Umbilical cord (tissue), 1 donor: ENCODE measurements at regions not wholly inside any gene's neighbourhood (a gene's known extent, or its start where the extent isn't known, plus 50 kb on each side); places are given as distances from the start of the nearest gene placed in this dataset.

Experiments
- DNase-seq: peaks from one replicate; pipeline ENCODE4 v3.0.0-alpha.2; 2015; ENCODE audit warnings: low spot score

DNA sequence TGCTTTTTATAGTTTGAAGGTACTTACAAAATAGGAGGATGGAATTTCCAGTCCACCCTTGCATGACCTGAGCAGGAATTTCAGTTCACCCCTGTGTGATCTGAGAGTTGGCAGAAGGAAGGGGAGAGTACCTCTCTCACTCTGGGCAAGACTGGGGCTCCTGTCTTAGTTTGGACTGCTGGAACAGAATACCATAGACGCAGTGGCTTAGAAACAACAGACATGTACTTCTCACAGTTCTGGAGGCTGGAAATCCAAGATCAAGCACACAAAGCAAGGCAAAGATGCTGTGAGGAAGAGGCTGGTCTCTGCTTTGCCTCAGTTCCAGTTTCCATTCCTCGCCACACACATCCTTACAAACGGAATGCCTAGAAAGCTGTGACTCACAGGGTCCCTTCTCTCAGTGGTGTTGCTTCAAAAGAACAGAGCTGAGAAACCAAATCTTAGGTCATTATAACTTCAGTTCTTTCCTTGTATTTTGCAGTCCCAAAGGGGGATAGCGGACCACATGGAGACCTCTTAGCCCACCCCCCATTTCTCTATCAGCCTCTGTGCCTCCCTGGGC, 108.8 kb upstream of the HAAO start:
- DNase-seq = peak; percentile 64

DNA sequence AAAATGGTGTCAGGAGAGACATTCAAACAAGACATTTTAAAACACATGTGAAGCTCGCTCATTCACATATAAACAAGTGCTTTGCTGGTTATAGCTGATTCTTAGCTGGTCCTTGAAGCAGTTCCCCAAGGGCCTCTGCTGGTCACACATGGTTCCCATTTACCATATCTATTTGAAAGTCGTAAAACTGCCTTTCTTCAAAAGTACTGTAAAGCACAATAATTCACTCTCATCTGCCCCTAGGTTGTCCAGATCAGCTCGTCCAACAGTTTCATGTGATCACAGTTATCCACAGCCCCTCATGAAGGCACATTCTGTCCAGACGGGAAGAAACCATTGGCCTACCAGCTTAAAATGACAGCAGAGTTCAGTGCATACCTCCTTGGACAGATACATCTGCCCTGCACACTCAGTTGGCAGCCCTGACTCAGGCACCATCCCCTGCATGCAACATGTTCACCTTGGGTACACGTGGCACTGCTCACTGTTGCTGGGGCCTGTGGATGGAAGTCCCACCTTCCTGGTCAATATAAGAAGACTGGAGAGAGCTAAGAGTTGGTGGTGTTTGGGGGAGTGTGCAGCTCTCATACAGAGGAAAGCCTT, 108.0 kb upstream of the HAAO start:
- peak; percentile 73 for DNase-seq

DNA sequence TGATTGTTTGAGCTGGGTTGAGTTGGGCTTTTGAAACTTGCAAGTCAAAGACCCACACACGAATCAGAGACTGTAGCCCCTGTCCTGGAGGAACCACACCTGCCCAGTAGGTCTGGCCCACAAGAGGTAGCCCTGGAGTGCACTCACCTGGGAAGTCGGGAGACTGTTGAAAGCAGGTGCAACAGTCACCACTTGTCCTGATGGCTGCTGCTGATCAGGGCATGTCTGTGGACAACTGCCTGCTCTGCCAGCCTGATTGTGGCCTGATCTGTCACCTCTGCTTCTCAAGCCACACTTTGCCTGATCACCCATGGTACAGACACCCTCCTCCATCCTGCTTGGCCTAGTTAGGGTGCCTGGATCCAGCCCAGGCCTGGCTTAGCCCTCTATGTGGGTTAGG, 105.0 kb upstream of the HAAO start:
- no peak for DNase-seq

DNA sequence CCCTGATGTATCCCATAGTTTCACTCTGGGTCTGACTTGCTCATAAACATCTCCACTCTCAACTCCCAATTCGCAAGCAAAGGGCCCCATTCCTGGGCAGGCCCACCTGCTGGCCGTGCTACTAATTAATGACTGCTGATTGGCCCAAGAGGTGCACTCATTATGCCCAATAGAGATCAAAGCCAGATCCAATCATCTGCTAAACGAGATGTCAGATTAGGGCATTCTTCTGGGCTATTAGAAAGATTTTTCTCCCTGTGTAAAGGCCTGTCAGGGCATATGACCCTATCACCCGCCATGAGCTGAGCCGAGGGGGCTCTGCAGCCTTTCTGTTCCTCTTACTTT, 103.4 kb upstream of the HAAO start:
- DNase-seq = no peak

GRCh38 chr2:42895134-42895790, 102.9 kb upstream of the HAAO start:
- DNase-seq = no peak

DNA sequence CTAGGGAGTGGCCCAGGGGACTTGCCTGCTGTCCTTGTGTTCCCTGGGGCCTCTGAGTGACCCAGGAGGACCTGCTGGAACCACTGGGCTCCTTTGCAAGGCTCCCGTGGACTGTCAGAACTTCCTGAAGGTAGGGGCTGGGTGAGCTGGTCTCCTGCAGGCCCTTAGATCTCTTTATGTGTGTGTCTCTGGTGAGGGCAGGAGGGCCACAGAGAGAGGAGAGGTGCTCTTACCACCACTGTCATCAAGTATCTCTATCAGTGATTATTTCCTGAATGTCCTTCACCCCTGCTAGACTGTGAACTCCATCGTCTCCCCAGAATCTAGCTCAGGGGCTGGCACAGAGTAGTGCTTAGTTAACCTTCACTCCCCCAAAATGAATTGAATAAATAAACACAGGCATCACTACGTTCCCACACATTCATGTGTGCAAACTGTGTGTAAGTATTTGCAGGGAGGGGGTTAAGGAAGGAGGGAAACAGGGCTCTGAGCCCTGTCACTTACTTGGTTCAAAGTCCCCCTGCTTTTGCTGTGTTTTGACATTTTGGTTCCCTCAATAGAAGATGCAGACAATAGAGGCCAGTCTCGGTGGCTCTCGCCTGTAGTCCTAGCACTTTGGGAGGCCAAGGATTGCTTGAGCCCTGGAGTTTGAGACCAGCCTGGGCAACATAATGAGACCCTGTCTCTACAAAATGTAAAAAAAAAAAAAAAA, 100.8 kb upstream of the HAAO start:
- DNase-seq = no peak

DNA sequence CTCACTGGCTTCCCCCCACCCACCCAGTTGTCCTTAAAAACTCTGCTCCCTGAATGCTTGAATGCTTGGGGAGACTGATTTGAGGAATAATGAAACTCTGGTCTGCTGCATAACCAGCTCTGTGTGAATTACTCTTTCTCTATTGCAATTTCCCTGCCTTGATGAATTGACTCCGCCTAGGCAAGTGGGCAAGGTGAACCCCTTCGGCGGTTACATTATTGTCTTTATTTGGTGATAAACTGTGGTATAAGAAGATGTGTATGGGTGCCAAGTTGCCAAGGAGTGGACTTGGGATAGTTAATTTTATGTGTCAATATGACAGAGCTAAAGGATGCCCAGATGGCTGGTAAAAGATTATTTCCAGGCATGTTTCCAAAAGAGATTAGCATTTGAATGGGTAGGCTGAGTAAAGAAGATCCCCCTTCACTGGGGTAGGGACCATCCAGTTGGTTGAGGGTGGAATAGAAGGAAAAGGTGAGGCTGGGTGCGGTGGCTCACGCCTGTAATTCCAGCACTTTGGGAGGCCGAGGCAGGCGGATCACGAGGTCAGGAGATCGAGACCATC, 98.5 kb upstream of the HAAO start:
- DNase-seq = no peak

DNA sequence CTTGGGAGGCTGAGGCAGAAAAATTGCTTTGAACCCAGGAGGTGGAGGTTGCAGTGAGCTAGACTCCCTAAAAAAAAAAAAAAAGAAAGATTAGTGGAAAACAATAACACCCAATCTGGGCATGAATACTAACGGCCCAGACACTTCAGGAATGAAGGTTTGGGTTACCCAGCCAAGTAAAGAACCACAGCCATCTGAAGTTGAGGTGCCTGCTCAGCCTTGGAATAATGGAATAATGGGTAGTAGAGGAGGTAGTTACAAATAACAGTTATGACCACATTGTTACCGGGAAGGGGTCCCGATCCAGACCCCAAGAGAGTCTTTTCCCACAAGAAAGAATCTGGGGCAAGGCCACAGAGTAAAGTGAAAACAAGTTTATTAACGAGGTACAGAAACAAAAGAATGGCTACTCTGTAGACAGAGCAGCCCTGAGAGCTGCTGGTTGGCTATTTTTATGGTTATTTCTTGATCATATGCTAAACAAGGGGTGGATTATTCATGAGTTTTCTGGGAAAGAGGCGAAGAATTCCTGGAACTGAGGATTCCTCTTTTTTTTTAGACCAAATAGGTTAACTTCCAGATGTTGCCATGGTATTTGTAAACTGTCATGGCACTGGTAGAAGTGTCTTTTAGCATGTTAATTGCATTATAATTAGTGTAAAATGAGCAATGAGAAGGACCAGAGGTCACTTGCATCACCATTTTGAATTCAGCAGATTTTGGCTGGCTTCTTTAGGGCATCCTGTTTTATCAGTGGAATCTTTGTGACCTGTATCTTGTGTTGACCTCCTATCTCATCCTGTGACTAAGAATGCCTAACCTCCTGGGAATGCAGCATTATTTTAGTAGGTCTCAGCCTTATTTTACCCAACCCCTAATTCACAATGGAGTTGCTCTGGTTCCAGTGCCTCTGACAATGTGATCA, 96.2 kb upstream of the HAAO start:
- DNase-seq = no peak

GRCh38 chr2:42886921-42887320, 94.5 kb upstream of the HAAO start:
- no peak for DNase-seq

GRCh38 chr2:42882756-42883155, 90.4 kb upstream of the HAAO start:
- no peak for DNase-seq

DNA sequence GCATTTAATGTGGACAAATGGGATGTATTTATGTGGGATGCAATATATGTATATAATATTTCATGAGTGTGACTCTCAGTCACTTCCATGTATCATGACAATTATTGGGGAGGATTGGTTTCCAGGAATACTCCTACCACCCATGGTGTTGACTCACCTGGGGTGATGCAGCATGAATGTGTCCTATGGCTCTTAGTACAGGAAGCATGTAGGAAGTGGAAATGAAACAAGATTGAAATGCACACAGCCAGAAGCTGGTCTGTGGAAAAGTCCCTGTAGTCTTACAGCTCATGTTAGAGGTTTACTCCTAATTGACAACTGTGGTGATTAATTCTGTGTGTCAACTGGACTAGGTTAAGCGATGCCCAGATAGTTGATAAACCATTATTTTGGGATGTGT, 89.3 kb upstream of the HAAO start:
- no peak for DNase-seq

- DNase-seq = no peak
These were observed 88.6 kb upstream of the HAAO start for GRCh38 chr2:42880738-42881690.

DNA sequence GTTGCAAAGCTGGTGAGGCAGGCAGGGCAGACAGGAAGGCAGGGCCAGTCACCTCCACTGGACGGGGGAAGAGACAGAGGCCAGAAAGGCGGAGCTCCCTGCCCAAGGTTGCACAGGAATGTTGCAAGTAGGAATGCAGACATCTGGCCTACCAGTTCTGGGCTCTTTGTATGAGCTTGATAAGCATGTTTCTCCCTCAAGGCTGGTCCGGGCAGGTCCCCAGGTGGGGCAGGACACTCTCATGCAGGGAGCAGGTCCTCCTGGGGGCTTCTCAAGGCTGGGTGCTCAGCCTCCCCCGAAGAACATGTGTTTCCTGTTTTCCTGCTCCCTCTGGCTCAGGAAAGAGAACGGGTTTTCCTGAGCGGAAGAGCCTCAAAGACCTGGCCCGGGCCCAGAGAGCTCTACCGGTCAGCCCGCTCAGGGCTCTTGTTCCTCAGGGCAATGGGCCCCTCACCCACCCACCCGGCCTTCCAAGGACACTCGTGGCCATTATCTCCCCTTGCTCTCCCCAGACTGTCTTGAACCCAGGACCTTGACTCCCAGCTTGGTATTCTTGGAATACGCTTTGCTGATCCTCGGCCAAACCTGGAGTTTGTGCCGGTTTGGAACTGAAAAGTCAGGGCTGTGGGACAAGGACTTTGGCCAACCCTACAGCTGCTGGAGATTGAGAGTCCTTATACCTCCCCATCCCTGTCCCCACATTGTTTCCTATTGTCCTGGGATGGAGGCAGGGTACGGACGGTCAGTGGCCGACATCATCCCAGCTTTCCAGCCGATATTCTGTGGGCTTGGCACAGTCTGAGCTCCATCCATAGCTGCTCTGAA, 87.7 kb upstream of the HAAO start:
- no peak for DNase-seq

DNA sequence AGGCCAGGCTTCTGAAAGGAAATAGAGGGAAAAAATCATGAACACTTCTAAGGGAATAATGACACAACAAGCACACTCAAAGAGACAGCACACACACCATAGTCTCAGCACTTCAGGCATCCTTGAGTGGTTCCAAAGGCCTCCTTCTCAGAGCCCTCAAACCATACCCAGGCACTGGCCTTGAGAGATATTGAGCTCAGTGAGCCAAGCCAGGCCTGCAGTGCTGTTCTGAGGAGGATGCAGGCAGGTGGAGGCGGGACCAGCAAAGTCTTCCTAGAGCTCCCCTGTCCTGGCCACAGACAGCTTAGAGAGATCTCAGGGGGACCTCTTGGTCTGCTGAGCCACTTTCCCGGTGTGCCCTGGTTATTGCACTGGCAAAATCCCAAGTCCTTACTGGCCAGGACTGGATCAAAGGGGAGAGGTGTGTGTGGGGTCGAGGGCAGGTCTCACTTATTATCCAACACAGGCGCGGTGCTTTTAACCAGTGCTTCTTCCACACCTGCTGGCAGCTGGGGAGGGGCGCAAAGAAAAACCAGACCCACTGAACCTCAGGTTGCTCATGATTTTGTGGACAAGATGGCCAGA, 86.8 kb upstream of the HAAO start:
- DNase-seq = no peak

- DNase-seq = no peak
These were observed 86.2 kb upstream of the HAAO start for GRCh38 chr2:42878581-42878980.

GRCh38 chr2:42877936-42878335, 85.6 kb upstream of the HAAO start:
- DNase-seq = no peak

GRCh38 chr2:42877511-42877910, 85.1 kb upstream of the HAAO start:
- no peak for DNase-seq

GRCh38 chr2:42876326-42876751, 84.0 kb upstream of the HAAO start:
- DNase-seq = no peak

DNA sequence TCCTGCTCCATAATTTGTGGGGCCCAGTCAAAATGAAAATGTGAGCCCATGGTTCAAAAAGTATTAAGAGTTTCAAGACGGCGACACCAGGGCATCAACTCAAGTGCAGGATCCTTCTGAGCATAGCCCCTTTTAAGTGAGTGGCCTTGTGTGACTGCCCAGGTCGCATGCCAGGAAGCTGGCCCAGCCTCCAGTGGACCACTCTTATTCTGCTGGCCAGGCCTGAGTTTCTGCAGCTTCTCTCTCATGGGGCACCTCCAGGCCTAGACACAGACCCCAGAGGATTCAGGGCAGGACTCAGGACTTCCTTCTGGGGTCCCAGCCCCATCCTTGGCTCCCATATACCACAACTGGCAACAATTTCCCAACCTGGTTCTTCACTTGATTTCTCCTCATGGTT, 83.5 kb upstream of the HAAO start:
- no peak for DNase-seq
